SK-N-SH treated with all-trans-retinoic acid at 6 μM for 48 hours (cell line): ENCODE measurements at regions not wholly inside any gene's neighbourhood (a gene's known extent, or its start where the extent isn't known, plus 50 kb on each side); places are given as distances from the start of the nearest gene placed in this dataset.

Source experiments
- GLIS3 ChIP-seq: fragments of 250-450 bp; sonication (Bioruptor Pico); IDR thresholded peaks from 2 replicates; pipeline ENCODE4 v1.5.0; 2020; ENCODE audit warnings: mild to moderate bottlenecking, moderate library complexity
- ZNF8 ChIP-seq: fragments of 450-650 bp; formaldehyde crosslinking; IDR thresholded peaks from 2 replicates; pipeline ENCODE4 v1.5.0; 2020; ENCODE audit warnings: mild to moderate bottlenecking, moderate library complexity
- TF ChIP-seq, protein P1 (sequence below): fragments of 250-450 bp; sonication (Bioruptor Pico); IDR thresholded peaks from 2 replicates; pipeline ENCODE4 v1.5.1; 2020; ENCODE audit warnings: low read depth, mild to moderate bottlenecking, moderate library complexity

- TF ChIP-seq ZNF8 (CRISPR knock-in tag) (no peak), GLIS3 (CRISPR knock-in tag) (no peak)
- TF ChIP-seq, protein P1, sequence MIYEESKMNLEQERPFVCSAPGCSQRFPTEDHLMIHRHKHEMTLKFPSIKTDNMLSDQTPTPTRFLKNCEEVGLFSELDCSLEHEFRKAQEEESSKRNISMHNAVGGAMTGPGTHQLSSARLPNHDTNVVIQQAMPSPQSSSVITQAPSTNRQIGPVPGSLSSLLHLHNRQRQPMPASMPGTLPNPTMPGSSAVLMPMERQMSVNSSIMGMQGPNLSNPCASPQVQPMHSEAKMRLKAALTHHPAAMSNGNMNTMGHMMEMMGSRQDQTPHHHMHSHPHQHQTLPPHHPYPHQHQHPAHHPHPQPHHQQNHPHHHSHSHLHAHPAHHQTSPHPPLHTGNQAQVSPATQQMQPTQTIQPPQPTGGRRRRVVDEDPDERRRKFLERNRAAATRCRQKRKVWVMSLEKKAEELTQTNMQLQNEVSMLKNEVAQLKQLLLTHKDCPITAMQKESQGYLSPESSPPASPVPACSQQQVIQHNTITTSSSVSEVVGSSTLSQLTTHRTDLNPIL (CRISPR knock-in tag): no peak
Measured at GRCh38 chr7:142311876-142312275, 54.0 kb upstream of the PRSS58 start.
